ENCODE measurements at regions not wholly inside any gene's neighbourhood (a gene's known extent, or its start where the extent isn't known, plus 50 kb on each side); places are given as distances from the start of the nearest gene placed in this dataset.

DNA sequence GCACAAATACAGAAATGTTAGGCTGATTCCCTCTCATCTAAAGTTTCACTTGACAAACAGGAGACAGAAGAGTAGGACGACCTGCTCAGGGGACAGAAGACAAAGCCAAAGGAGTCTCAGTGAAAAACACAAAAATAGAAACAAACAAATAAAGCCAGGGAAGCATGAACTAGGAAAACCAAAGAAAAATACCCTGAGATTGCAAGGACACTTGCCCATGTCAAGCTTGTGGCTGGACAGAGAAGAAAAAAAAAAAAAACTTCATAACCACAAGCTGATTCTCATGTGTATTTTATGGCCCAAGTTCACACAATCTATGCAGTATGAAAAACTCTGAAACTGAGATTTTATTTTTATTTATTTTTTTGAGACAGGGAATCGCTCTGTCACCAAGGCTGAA is 85.6 kb upstream of the BEND6 start:
- TF ChIP-seq, protein P1, sequence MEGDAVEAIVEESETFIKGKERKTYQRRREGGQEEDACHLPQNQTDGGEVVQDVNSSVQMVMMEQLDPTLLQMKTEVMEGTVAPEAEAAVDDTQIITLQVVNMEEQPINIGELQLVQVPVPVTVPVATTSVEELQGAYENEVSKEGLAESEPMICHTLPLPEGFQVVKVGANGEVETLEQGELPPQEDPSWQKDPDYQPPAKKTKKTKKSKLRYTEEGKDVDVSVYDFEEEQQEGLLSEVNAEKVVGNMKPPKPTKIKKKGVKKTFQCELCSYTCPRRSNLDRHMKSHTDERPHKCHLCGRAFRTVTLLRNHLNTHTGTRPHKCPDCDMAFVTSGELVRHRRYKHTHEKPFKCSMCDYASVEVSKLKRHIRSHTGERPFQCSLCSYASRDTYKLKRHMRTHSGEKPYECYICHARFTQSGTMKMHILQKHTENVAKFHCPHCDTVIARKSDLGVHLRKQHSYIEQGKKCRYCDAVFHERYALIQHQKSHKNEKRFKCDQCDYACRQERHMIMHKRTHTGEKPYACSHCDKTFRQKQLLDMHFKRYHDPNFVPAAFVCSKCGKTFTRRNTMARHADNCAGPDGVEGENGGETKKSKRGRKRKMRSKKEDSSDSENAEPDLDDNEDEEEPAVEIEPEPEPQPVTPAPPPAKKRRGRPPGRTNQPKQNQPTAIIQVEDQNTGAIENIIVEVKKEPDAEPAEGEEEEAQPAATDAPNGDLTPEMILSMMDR (IDR thresholded peaks at IDR 0.05; ENCODE audit: unreplicated experiment in 3 of 3), result no peak
- no peaks in the 10 kb centered on the region for H3K27me3 Mint-ChIP-seq (ENCODE audit: low read depth)
- peak overlapping the region in 1 of 3 experiments; percentile 65 for H3K27ac Mint-ChIP-seq
- H3K9me3 Mint-ChIP-seq, result no peaks in the 10 kb centered on the region
- H3K4me3 Mint-ChIP-seq, result no peak overlapping the region
- no peaks in the 10 kb centered on the region for H3K36me3 Mint-ChIP-seq (ENCODE audit: low read depth)
- H3K4me1 Mint-ChIP-seq, result peaks cover under 1% of the 10 kb centered on the region

DNA sequence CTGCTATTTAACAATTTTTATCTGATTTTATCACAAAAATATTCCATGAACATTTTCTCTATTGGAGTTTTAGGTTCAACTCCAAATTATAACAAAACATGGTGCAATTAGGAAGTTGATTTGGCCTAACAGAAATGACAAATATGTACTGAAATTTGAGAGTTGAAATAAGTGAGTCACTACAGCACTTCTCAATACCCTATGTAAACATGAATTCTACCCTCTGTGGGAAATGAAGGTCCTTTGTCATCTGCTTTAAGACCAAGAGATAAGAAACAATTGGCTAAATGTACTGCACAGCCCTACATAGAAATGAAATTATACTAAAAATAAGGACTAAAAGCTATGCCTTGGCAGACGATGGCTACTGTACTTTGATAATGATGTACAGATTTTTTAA is 86.2 kb upstream of the BEND6 start:
- peaks cover 7% of the 10 kb centered on the region for H3K4me1 Mint-ChIP-seq
- H3K36me3 Mint-ChIP-seq (ENCODE audit: low read depth), result no peaks in the 10 kb centered on the region
- H3K27ac Mint-ChIP-seq, result no peak overlapping the region
- H3K4me3 Mint-ChIP-seq, result no peak overlapping the region
- no peaks in the 10 kb centered on the region for H3K9me3 Mint-ChIP-seq
- no peaks in the 10 kb centered on the region for H3K27me3 Mint-ChIP-seq (ENCODE audit: low read depth)
- TF ChIP-seq, protein P1 (IDR thresholded peaks at IDR 0.05; ENCODE audit: unreplicated experiment in 3 of 3), result no peak

- Mint-ChIP-seq H3K27me3 (ENCODE audit: low read depth) (no peaks in the 10 kb centered on the region), H3K4me1 (peaks cover 12% of the 10 kb centered on the region), H3K4me3 (no peak overlapping the region), H3K27ac (peak overlapping the region in 1 of 3 experiments; percentile 49), H3K36me3 (ENCODE audit: low read depth) (no peaks in the 10 kb centered on the region), H3K9me3 (no peaks in the 10 kb centered on the region)
- TF ChIP-seq, protein P1 (IDR thresholded peaks at IDR 0.05; ENCODE audit: unreplicated experiment in 3 of 3), result no peak
Observed at GRCh38 chr6:56866917-56867522, 87.9 kb upstream of the BEND6 start.

GRCh38 chr6:56865081-56865875 is 89.6 kb upstream of the BEND6 start:
- Mint-ChIP-seq H3K36me3 (ENCODE audit: low read depth) (no peaks in the 10 kb centered on the region), H3K4me3 (no peak overlapping the region), H3K4me1 (peaks cover 12% of the 10 kb centered on the region), H3K27ac (peak overlapping the region in 2 of 3 experiments; percentile 56 to 95), H3K9me3 (no peaks in the 10 kb centered on the region), H3K27me3 (ENCODE audit: low read depth) (no peaks in the 10 kb centered on the region)
- TF ChIP-seq, protein P1 (IDR thresholded peaks at IDR 0.05; ENCODE audit: unreplicated experiment in 3 of 3), result no peak

GRCh38 chr6:56864171-56864616 is 90.7 kb upstream of the BEND6 start:
- Mint-ChIP-seq H3K27me3 (ENCODE audit: low read depth) (no peaks in the 10 kb centered on the region), H3K4me1 (peaks cover 12% of the 10 kb centered on the region), H3K27ac (peak overlapping the region; percentile 13 to 91 (median 48)), H3K9me3 (no peaks in the 10 kb centered on the region), H3K36me3 (ENCODE audit: low read depth) (no peaks in the 10 kb centered on the region), H3K4me3 (no peak overlapping the region)
- TF ChIP-seq, protein P1 (IDR thresholded peaks at IDR 0.05; ENCODE audit: unreplicated experiment in 3 of 3), result no peak
